Activated B cell treated with CpG ODN at 0.5 μM for 24 hours (primary cell): ENCODE measurements at regions not wholly inside any gene's neighbourhood (a gene's known extent, or its start where the extent isn't known, plus 50 kb on each side); places are given as distances from the start of the nearest gene placed in this dataset.

ENCODE experiments used
- ATAC-seq: fragments of 200-7000 bp; cut with Tn5 transposase; one replicate; pipeline ENCODE4 v1.10.0; 2021; ENCODE audit warnings: low read depth, mild to moderate bottlenecking, moderate library complexity
- CTCF ChIA-PET: fragments of 350-600 bp; sonication (Branson Sonifier 250); formaldehyde crosslinking; loops from one replicate; lab custom pipeline; 2021; ENCODE audit warnings: antibody characterized with exemption; lab: Charles Lee
- POLR2A ChIA-PET: fragments of 350-600 bp; sonication (Branson Sonifier 250); formaldehyde crosslinking; loops from one replicate; lab custom pipeline; 2021; ENCODE audit warnings: antibody characterized with exemption; lab: Charles Lee
- DNase-seq: peaks from one replicate; pipeline ENCODE4 v3.0.0; 2022
- H3K27ac Mint-ChIP-seq: one replicate; pipeline ENCODE4 v1.8.0; 2020; ENCODE audit warnings: mixed read lengths
- H3K27me3 Mint-ChIP-seq: one replicate; pipeline ENCODE4 v1.8.0; 2021; ENCODE audit warnings: mixed read lengths
- H3K36me3 Mint-ChIP-seq: one replicate; pipeline ENCODE4 v1.8.0; 2021; ENCODE audit warnings: low read depth, mixed read lengths
- H3K4me1 Mint-ChIP-seq: one replicate; pipeline ENCODE4 v1.8.0; 2021; ENCODE audit warnings: mixed read lengths
- H3K4me3 Mint-ChIP-seq: one replicate; pipeline ENCODE4 v1.8.0; 2020; ENCODE audit warnings: mild to moderate bottlenecking, mixed read lengths
- H3K9me3 Mint-ChIP-seq: one replicate; pipeline ENCODE4 v1.8.0; 2020; ENCODE audit warnings: mixed read lengths
- intact Hi-C: fragments of 100-400 bp; cut with micrococcal nuclease; formaldehyde crosslinking; loops from one replicate; pipeline ENCODE4 v1.15.1; 2024
- TF ChIP-seq, protein P1 (sequence below): fragments of 200-600 bp; IDR thresholded peaks from one replicate; pipeline ENCODE4 v1.8.0; 2022; ENCODE audit warnings: antibody characterized with exemption, mild to moderate bottlenecking

DNA sequence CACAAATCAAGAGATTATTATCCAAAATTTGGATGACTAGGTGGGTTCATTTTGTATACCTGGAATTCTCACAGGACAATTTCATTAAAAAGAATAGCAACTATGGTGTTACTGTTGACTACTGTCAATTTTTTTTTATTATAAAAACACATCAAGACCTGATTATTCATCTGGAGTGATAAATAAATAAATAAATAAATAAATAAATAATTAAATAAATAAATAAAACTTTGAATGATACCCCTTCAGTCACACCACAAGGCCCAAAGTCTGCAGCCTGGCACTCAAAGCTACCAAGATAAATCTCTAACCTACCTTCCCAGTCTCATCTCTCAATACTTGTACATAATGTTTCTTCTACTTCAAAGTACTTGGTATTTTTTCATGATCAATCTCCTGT, 294.0 kb upstream of the KLHL29 start:
- Mint-ChIP-seq H3K9me3 (peaks cover 2% of the 10 kb centered on the region), H3K27ac (no peak overlapping the region), H3K27me3 (no peaks in the 10 kb centered on the region), H3K36me3 (no peaks in the 10 kb centered on the region), H3K4me3 (no peak overlapping the region), H3K4me1 (no peaks in the 10 kb centered on the region)
- ATAC-seq (no peak), DNase-seq (no peak)
- ChIA-PET CTCF (no interaction called here), POLR2A (no interaction called here)
- TF ChIP-seq, protein P1, sequence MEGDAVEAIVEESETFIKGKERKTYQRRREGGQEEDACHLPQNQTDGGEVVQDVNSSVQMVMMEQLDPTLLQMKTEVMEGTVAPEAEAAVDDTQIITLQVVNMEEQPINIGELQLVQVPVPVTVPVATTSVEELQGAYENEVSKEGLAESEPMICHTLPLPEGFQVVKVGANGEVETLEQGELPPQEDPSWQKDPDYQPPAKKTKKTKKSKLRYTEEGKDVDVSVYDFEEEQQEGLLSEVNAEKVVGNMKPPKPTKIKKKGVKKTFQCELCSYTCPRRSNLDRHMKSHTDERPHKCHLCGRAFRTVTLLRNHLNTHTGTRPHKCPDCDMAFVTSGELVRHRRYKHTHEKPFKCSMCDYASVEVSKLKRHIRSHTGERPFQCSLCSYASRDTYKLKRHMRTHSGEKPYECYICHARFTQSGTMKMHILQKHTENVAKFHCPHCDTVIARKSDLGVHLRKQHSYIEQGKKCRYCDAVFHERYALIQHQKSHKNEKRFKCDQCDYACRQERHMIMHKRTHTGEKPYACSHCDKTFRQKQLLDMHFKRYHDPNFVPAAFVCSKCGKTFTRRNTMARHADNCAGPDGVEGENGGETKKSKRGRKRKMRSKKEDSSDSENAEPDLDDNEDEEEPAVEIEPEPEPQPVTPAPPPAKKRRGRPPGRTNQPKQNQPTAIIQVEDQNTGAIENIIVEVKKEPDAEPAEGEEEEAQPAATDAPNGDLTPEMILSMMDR: no peak
- intact Hi-C loops: no loop called here

DNA sequence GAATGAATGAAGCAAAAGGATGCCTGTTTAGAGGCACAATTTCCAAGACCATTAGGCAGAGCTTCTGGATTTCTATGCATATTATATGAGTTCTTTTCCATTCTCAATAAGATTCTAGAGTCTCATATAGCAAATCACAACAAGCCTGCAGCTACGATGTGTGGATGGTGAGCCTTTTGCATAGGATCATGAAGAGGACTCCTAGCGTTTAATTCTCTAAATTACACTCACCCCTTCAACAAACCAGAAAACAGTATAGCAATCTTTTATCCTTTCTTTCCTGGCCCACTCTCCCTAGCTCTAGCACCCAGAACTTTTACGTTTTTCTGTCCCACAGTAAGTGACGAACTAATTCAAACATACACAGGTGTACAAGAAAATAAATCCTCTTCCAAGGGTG, 293.1 kb upstream of the KLHL29 start:
- H3K36me3 Mint-ChIP-seq: no peaks in the 10 kb centered on the region
- CTCF ChIA-PET: no interaction called here
- ATAC-seq: no peak
- intact Hi-C loops: no loop called here
- no peaks in the 10 kb centered on the region for H3K27me3 Mint-ChIP-seq
- TF ChIP-seq, protein P1: no peak
- no peaks in the 10 kb centered on the region for H3K4me1 Mint-ChIP-seq
- no peak overlapping the region for H3K27ac Mint-ChIP-seq
- no peak for DNase-seq
- POLR2A ChIA-PET: no interaction called here
- H3K9me3 Mint-ChIP-seq: peaks cover 2% of the 10 kb centered on the region
- H3K4me3 Mint-ChIP-seq: no peak overlapping the region

DNA sequence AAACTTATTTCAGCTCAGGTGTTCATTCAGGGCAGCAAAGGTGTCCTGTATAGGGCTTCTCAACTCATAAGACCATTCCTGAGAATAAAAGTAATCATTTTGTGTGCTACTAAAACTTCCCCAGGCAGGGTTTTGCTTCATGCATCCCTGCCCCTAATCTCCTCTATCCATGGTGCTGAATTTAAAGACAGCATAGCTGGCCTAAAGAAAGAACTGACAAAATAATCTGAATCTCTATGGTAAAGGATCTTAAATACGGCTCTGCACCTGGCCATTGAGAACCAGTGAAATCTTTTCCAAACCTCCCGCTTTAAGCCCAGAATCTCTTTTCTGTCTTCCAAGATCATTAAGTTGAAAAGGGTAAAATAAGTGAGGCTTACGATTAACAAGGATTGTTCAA, 292.1 kb upstream of the KLHL29 start:
- Mint-ChIP-seq H3K27me3 (no peaks in the 10 kb centered on the region), H3K4me1 (no peaks in the 10 kb centered on the region), H3K4me3 (no peak overlapping the region), H3K9me3 (peaks cover 2% of the 10 kb centered on the region), H3K27ac (no peak overlapping the region), H3K36me3 (no peaks in the 10 kb centered on the region)
- TF ChIP-seq, protein P1: no peak
- no peak for DNase-seq
- ATAC-seq: no peak
- ChIA-PET POLR2A (no interaction called here), CTCF (no interaction called here)
- intact Hi-C loops: no loop called here

DNA sequence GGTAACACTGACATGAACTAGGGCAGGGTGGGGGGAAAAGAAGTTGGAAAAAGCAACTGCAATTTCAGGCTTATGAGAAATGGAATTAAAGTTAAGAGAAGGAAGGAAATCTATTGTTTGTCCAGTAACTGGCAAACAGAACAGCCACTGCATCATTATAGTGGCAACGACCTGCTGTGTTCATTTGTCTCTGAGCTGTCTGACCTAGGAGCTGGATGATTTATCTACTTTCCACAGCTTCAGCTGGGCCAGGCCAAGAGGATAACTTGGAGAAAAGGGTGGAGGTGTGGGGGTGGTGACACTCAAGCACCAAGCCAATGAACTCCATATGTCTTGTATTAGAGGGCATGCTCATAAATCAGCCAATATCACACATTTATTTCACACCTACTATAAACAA, 291.5 kb upstream of the KLHL29 start:
- intact Hi-C loops: no loop called here
- POLR2A ChIA-PET: no interaction called here
- Mint-ChIP-seq H3K4me1 (no peaks in the 10 kb centered on the region), H3K9me3 (peaks cover 2% of the 10 kb centered on the region), H3K36me3 (no peaks in the 10 kb centered on the region), H3K4me3 (no peak overlapping the region), H3K27me3 (no peaks in the 10 kb centered on the region), H3K27ac (no peak overlapping the region)
- CTCF ChIA-PET: no interaction called here
- ATAC-seq (no peak), DNase-seq (no peak)
- TF ChIP-seq, protein P1: no peak

DNA sequence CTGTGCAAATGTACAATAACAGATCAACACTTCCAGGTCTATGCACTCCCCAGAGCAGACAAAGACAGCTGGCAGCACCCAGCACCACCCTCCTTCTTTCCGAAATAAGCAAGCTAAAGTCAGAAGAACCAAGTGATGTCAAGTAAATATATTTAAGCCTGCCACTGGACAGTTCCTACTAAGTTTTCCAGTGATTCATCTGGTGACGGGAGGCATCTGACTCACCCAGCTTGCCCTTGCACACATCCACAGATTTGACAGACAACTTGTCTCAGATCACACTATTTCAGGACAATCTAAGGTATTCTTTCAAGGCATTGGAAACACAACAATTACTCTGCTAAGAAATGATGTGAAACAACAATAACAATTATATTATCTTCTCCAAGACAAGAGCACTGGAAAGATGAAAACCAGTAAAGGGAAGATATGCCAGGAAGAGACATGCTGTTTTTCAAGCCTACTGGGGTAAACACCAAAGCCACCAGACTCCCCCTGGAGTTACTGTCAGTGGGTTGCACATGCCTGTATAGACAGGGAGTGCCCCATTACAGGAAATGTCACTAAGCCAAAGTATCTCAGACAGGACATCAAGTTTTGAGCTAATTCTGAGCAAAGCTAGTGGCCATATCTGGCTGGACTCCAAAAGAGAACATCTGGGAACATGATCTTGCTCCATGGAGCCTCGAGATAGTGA, 287.9 kb upstream of the KLHL29 start:
- ATAC-seq: no peak
- no peaks in the 10 kb centered on the region for H3K36me3 Mint-ChIP-seq
- no peak for DNase-seq
- no peak overlapping the region for H3K27ac Mint-ChIP-seq
- no peak overlapping the region for H3K4me3 Mint-ChIP-seq
- ChIA-PET POLR2A (no interaction called here), CTCF (no interaction called here)
- H3K9me3 Mint-ChIP-seq: peaks cover 9% of the 10 kb centered on the region
- H3K27me3 Mint-ChIP-seq: no peaks in the 10 kb centered on the region
- H3K4me1 Mint-ChIP-seq: no peaks in the 10 kb centered on the region
- intact Hi-C loops: no loop called here
- TF ChIP-seq, protein P1: no peak
